ENCODE measurements at regions not wholly inside any gene's neighbourhood (a gene's known extent, or its start where the extent isn't known, plus 50 kb on each side); places are given as distances from the start of the nearest gene placed in this dataset.

DNA sequence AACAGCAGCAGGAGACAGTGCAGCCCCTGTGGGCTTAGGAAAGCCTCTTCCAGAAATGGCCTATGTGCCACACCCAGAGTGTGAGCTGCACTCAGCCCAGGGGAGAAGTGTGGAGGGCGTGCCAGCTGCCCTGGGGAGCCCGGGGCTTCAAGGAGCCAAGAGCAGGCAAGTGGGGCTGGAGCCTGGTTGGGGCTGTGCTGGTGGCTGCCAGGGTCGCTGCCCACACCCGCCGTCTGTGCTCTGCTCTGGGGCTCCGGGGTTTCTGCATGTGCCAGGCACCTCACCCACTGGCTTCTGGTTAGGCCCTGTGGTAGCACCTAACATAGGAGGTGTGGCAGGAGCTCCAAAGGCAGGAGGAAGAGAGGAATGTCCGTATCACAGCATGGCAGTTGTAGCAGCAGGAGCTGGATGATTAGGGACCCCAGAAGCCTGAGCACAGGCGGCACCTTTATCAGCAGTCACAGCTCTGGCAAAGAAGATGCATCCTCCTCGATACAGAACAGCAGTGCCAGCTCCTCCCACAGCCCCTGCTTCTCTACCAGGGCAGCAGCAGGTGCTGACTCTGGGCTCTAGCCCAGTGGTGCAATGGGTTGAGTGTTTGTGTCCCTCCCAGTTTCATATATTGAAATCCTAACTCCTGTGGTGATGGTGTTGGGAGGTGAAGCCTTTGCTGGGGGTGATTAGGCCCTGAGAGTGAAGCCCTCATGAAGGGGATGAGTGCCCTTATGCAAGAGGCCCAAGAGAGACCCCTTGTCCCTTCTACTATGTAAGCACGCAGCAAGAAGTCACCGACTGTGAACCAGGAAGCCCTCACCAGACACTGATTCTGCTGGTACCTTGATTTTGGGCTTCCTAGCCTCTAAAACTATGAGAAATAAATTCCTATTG is 70.0 kb upstream of the KLF13 start:
- no peak for DNase-seq (ENCODE audit: extremely low read depth in 1 of 11, low read depth in 9 of 11, low spot score in 4 of 11)

DNA sequence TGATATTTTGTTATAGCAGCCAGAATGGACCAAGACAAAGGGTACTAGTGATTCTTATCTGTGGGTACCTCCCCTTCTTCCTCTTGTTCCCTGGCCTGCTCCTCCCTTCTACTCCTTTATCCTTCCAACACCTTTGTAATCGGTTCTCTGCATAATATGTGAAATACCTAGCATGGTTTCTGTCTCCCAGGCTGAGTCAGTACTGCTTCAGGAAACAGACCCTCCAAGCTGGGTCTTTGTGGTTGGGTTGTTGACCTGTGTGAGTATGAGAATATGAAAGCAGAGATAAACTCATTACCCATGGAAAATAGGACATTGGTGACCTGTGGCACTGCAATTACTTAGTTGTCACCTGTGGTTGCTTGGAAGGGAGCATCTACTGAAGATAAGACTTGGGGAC is 69.3 kb upstream of the KLF13 start:
- DNase-seq (ENCODE audit: extremely low read depth in 1 of 11, low read depth in 9 of 11, low spot score in 4 of 11) = no peak

DNA sequence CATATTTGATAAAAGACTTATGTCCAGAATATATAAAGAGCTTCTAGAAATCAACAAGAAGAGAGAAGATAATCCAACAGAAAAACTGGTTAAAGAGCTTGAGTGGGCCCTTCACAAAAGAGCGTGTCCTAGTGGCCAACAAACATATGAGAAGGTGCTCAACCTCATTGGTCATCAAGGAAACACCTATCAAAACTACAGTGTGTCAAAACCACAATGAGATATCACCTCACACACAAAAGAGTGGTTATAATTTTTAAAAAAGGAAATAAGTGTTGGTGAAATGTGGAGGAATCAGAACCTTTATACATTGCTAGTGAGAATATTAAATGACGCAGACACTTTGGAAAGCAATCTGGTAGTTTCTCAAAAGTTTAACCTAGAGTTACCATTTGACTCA is 68.4 kb upstream of the KLF13 start:
- DNase-seq (ENCODE audit: extremely low read depth in 1 of 11, low read depth in 9 of 11, low spot score in 4 of 11) = no peak

DNA sequence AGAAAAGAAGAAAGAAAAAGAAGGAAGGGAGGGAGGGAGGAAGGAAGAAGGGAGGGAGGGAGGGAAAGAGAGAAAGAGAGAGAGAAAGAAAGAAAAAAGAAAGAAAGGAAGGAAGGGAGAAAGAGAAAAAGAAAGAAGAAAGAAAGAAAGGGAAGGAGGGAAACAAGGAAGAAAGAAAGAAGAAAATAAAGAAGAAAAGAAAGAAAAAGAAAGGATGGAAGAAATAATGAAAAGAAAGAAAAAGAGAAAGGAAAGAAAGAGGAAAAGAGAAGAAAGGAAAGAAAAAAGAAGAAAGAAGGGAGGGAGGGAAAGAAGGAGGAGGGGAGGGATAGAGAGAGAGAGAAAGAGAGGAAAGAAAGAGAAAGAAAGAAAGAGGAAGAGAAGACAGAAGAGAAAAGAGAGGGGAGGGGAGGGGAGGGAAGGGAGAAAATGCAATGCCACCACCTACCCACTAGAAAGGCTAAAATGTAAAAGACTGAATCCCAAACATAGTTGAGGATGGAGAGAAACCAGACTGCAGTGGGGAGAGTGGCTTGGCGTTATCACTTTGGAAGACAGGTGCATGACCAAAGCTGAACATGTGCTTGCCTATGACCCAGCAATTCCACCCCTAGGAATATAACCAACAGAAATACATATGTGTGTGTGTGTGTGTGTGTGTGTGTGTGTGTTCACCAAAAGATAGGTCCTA is 66.9 kb upstream of the KLF13 start:
- no peak for DNase-seq (ENCODE audit: extremely low read depth in 1 of 11, low read depth in 9 of 11, low spot score in 4 of 11)

DNA sequence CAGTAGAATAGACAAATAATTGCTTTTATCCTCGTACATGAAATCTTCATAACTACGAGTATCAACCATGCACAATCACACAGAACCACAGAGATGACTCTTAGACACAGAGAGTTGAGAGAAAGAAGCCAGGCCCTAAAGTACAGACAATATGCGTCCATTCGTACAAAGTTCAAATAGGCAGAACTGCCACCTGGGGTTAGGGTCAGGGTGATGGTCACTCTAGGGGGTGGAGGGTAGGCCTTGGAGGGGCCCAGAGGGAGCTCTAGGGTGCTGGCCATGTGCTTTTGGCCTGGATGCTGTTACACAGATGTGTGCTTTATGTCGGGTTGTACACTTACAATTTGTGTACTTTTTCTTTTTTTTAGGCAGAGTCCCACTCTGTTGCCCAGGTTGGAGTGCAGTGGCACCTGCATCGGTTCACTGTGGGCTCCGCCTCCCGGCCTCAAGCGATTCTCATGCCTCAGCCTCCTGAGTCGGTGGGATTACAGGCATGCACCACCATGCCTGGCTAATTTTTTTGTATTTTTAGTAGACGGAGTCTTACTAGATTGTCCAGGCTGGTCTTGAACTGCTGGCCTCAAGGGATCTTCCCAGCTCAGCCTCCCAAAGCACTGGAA is 65.9 kb upstream of the KLF13 start:
- DNase-seq (ENCODE audit: extremely low read depth in 1 of 11, low read depth in 9 of 11, low spot score in 4 of 11) = no peak

DNA sequence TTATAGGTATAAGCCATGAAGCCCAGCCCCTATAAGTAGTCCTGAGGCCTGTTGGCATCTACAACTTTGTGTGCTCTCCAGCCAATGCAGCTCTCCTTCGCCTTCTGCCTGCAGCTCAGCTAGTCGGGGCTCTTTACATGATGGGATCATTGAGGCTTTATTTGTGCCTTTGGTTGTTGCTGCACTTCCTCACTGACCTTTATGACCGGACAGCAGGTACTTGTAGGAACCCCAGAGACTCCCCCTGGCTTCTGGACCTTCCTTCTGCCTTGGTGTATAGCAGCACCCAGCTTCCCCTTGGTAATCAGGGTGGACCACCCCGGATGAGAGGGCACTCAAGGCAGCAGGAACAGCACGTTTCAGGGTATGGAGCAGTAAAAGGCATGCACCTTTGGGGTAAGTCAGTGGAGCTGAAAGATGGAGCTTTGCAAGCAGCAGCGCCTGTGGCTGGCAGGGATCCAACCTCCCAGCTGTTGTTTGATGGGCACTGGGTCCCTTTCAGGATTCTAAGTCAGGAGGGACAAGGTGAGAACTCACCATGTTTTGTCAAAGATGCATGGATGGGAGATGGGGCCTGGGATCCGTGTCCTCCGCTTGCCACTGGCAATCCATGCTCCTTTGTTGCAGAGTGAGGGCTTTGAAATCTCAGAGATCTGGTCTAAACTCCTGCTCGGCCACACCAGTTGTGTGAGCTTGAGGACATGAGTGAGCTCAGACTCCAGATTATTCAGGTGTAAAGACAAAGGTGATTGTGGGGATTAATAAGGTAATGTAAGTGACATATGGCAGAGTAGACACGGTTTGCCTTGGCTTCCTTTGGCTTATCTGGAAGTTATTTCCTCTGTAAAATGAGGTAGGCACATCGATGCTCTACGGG is 65.1 kb upstream of the KLF13 start:
- no peak for DNase-seq (ENCODE audit: extremely low read depth in 1 of 11, low read depth in 9 of 11, low spot score in 4 of 11)

DNA sequence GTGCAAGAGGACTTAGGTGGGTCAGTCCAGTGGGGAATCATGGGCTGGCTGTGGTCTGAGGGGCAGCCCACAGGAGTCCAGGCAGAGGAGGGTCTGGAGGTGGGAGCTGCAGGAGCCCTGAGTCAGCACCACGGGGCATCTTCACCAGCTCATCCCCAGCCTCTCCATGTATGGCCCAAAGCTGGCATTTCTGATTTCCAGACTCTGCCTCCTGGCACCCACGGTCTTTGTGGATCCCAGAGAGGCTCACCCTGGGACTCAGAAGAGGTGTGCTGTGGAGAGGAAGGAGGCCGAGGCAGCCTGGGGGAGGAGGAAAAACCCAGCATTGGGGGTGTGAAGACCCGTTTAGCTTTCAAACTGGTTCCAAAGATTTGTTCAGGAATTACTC is 64.5 kb upstream of the KLF13 start:
- DNase-seq (ENCODE audit: extremely low read depth in 1 of 11, low read depth in 9 of 11, low spot score in 4 of 11) = no peak

DNA sequence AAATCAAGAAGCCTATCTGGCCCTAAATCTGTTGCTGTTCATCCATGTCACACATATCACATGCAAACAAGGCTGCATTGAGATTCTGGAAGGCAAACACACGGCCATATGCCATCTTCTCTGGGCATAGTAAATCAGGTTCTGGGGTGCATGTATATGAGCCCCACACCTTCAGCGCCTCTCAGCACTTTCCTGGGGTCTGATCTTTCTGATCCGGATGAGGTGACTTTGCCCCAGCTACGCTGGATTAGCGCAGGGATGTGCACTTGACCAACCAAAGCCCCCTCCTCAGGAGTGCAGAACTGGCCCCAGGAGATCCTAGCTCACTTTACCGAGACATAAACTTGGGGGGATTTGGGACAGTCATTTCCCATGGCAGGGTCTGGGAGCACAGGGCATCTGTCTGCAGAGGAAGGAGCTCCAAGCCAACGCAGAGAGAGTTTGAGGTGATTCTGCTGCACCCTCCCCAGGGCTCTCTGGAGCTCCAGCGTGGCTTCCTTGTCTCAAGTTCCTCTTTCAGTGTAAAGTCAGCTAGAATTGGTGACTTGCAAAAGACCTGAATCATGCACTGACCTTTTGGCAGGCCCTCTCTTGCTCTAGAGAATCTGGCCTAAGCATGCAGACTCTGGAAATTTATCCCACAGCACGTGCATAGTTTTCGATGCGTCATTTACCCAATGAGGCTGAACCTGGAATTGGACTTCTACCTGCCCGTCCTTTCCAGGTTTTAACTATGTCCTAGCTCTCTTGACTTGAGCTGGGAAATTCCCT is 63.5 kb upstream of the KLF13 start:
- peak in 1 of 11 donors; percentile 54 for DNase-seq (ENCODE audit: extremely low read depth in 1 of 11, low read depth in 9 of 11, low spot score in 4 of 11)

DNA sequence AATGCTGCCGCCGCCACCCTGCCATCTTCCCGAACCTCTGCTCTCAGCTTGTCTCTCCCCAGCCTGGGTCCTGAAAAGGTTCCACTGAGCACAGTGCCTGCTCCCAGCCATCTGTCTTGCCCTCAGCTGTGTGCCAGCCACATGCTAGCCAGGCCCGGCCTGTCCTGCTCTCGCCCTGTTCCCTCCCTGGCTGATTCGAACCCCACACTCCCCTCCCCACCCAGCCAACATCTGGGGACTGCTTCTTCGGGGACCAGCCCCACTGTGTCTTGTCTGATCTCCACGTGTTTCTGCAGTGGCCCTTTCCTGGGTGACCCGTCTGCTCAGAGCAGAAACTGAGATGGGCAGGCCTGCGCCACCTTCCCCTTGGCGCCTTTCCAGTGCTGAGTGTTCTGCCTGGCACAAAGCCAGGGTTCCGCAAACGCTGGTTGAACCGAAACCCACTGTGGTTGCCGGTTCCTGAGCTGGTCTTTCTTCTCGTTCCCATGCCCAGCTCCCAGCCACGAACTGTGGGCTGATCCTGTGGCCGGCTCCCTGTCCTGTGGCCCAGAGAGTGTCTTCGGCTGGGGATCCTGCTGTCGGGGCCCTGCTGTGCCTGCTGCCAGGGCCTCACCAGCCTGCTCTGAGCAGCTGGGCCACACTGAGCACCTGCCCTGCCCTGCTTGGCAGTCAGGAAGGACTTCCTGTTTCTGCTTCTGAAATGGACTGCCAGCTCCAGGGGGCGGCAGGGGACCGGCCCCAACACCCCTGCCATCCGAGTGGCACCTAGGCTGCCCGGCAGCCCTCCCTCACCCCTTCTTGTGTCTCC is 62.7 kb upstream of the KLF13 start:
- no peak for DNase-seq (ENCODE audit: extremely low read depth in 1 of 11, low read depth in 9 of 11, low spot score in 4 of 11)

DNA sequence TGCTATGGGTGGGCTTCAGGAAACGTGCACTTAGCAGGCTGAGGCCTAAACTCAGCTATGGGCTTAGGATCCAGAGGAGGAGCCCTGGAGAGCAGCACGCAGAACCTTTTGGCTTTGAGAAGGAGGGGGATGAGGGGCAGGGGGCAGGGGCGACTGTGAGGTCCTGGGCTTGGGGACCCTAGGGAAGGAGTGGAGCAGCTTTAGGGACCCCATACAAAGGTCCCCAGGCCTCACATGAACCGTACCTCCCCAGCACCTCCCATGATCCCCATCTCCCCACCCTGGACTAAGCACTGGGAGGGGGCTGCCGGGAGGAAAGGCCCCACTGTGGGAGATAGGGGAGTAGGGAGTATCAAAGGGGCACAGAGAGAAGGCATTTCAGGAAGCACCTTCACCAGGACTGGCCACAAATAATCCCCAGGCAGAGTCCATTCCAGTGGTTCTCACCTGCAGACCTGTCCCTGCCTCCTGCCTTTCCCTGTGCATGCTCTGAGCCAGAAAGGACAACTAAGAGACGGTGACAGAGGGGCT is 62.0 kb upstream of the KLF13 start:
- DNase-seq (ENCODE audit: extremely low read depth in 1 of 11, low read depth in 9 of 11, low spot score in 4 of 11) = no peak

DNA sequence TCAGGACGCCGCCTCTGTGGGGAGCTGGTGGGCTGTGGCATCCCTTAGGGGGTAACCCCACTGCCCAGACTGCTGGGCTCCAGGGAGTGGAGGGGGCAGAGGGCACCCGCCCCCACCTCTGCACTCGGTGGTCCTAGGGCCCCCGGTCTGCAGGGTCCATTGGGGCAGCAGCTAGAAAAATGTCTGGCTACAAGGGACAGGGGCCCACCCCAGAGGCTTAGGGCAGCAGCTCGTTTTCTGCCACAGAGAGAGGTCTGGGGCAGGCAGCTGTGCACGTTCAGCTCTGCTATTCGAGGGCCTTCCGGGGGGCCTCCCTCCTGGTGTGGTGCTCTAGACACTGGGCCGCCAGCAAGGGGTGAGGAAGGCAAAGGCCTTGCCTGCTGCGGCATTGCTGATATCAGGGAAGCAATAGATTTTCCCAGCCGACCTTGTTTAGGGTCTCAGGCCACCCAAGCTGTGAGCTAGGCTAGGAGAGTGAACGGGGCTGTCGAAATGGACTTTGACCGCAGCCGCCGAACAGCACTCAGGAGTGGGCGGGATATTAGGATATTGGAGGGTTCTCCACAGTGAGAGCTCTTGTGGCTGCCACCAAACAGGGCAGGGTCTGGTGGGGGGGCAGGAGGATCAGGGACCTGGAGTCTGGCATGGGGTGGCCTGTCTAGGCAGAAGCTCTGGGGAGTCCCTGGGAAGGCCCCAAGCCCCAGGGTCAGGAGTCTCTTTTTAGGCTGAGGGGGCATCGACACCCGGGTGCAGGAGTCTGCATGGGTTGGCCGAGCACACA is 61.4 kb upstream of the KLF13 start:
- no peak for DNase-seq (ENCODE audit: extremely low read depth in 1 of 11, low read depth in 9 of 11, low spot score in 4 of 11)

DNA sequence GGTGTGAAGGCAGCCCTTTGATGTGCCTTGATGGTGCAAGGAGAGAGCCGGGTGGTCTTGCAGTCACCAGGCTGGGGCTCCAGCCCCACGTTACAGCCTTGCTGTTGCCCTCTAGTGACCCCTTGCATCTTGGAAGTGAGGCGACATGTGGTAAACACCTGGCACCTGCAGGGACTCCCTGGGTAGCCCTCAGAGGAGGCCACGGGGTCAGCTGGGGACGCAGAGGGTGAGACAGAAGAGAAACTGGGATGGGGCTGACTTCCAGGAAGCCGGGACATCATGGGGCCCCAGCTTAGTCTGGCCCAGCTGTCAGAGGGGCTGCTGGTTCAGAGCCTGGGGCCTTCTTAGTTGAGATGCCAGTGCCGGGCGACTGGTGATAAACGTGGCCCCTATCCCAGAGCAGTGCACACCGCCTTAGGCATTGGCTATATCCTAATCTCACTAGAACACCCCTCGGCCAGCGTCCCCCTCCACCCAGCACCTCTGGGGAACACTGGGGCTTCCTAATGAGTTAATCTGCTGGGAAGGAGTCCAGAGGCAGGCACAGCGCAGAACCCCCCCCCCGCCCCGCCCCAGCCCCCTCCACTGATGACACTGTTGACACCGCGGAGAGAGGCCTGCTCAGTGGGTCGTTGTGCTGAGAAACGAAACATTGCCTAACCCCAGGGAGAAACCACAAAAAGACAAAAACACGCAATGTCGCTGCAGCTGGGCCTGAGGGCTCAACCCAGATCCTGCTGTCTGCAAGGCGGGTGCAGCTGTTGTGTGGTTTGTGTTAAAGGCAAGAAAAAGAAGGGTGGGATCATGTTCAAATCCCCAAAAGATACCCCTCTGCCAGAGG is 60.5 kb upstream of the KLF13 start:
- no peak for DNase-seq (ENCODE audit: extremely low read depth in 1 of 11, low read depth in 9 of 11, low spot score in 4 of 11)

DNA sequence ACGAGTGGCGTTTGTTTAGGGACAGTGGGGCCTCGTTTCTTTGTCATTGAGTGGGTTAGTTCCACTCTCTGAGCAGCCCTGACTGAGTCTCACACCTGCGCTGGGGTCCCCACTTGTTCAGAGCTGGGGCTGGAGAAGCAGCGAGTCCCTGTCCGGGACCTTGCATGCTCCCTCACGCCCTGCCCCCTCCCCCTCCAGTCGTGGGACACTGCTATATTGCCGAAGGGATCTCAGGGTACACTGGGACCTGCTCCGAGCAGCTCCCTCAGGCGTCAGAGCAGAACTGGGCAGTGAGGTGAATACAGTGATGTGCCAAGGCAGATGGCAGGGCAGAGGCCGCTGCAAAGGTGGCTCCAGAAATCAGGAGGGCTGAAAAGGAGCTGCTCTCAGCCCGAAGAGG is 59.9 kb upstream of the KLF13 start:
- DNase-seq (ENCODE audit: extremely low read depth in 1 of 11, low read depth in 9 of 11, low spot score in 4 of 11) = no peak

DNA sequence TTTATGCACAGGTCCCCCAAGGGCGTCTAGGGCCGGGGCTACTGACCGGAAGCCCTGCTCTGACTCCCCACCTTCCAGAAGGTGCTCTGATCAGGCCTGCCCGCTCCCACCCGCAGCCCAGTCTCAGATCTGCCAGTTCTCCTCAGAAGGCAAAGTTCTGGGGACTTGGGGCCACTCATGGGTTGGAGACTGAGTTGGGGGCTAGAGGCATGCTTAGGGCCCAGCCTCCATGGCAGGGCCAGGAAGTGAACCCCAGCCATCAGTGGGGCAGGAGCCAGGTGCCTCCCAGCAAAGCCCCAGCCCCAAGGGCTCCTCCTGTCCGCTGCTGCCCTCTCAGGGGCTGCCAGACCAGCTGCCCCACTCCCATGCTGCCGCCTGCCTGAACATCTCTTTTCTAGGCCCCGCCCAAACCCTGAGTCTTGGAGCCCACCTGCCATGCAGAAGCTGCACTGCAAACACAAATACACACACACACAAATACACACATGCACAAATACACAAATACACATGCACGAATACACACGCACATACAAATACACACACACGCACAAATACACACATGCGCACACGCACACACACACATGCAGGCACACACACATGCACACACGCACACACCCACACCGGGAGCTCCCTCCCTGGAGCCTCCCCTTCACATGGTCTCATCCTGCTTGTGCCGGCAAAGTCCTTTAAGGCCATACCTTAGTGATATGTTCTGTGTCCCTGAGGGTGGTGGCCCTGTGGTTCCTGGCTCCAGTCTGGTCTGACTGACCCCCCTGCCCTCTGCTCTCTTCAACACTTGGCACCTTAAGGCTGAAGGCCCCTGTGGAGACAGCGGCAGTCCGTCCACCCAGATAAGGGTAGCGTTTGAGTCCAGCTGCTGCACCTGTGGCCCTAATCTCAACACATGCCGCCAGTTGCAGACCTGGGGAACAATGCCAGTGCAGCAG is 59.2 kb upstream of the KLF13 start:
- no peak for DNase-seq (ENCODE audit: extremely low read depth in 1 of 11, low read depth in 9 of 11, low spot score in 4 of 11)

DNA sequence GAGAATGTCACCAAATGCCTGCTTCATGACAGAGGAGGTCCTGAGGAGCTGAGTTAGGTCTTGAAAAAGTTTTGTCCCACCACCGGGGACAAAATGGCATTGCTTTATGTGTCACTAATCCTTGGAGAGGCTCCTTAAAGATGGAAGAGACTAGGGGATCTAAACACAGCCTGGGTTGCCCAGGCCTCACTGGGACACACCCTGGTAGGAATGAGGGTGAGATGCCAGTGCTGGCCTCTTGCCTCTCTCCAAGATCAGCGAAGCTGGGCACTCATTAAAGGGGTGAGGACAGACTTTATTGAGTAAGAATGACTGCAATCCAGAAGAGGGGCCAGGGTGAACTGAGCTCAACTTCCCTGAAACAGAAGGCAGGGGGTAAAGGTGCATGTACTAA is 58.5 kb upstream of the KLF13 start:
- no peak for DNase-seq (ENCODE audit: extremely low read depth in 1 of 11, low read depth in 9 of 11, low spot score in 4 of 11)

All from renal cortex interstitium (tissue), 11 donors.